OCI-M1 (cell line): ENCODE measurements at regions not wholly inside any gene's neighbourhood (a gene's known extent, or its start where the extent isn't known, plus 50 kb on each side); places are given as distances from the start of the nearest gene placed in this dataset.
"Not testable (repeated sequence)": the region's sequence is repeated elsewhere in the genome, so short reads cannot be mapped to it uniquely, and the experiment has no call there.

Experiments
- DNase-seq: peaks from one replicate; lab custom pipeline; 2025; lab: John Stamatoyannopoulos, UW

- peak; percentile 74 for DNase-seq
Observed at GRCh38 chr1:192476802-192477298, 98.7 kb upstream of the RGS1 start.

GRCh38 chr1:192477630-192478029, 97.9 kb upstream of the RGS1 start:
- peak; percentile 82 for DNase-seq

GRCh38 chr1:192485692-192486436, 89.7 kb upstream of the RGS1 start:
- DNase-seq: peak; percentile 28

GRCh38 chr1:192488058-192488457, 87.5 kb upstream of the RGS1 start:
- DNase-seq: peak; percentile 27

- DNase-seq: no peak
Observed at GRCh38 chr1:192489047-192489446, 86.5 kb upstream of the RGS1 start.

- DNase-seq: peak; percentile 40
Observed at GRCh38 chr1:192489748-192490147, 85.8 kb upstream of the RGS1 start.

- DNase-seq: no peak
Observed at GRCh38 chr1:192491804-192492554, 83.6 kb upstream of the RGS1 start.

- no peak for DNase-seq
Observed at GRCh38 chr1:192493584-192493983, 82.0 kb upstream of the RGS1 start.

- DNase-seq: no peak
Observed at GRCh38 chr1:192496369-192497056, 79.1 kb upstream of the RGS1 start.

GRCh38 chr1:192497214-192497794, 78.3 kb upstream of the RGS1 start:
- DNase-seq: no peak

- not testable (repeated sequence) for DNase-seq
Observed at GRCh38 chr1:192498092-192498491, 77.5 kb upstream of the RGS1 start.

- DNase-seq: not testable (repeated sequence)
Observed at GRCh38 chr1:192499061-192499581, 76.5 kb upstream of the RGS1 start.

GRCh38 chr1:192500541-192500940, 75.0 kb upstream of the RGS1 start:
- DNase-seq: not testable (repeated sequence)

GRCh38 chr1:192506741-192507155, 68.8 kb upstream of the RGS1 start:
- peak; percentile 66 for DNase-seq

- DNase-seq: peak; percentile 39
Observed at GRCh38 chr1:192512426-192513162, 63.0 kb upstream of the RGS1 start.

GRCh38 chr1:192513196-192513595, 62.4 kb upstream of the RGS1 start:
- no peak for DNase-seq

GRCh38 chr1:192513697-192514096, 61.9 kb upstream of the RGS1 start:
- DNase-seq: no peak

GRCh38 chr1:192516776-192517297, 58.7 kb upstream of the RGS1 start:
- DNase-seq: peak; percentile 95

GRCh38 chr1:192517716-192518355, 57.7 kb upstream of the RGS1 start:
- DNase-seq: peak; percentile 47

- DNase-seq: no peak
Observed at GRCh38 chr1:192518700-192519099, 56.9 kb upstream of the RGS1 start.
